SK-N-SH (cell line): ENCODE measurements at regions not wholly inside any gene's neighbourhood (a gene's known extent, or its start where the extent isn't known, plus 50 kb on each side); places are given as distances from the start of the nearest gene placed in this dataset.

Source experiments
- CTCF ChIA-PET: fragments of 300-600, 350-600 bp; formaldehyde crosslinking; extraction: SDS; loops from one replicate; lab custom pipeline; 2021; lab: Yijun Ruan, JAX
- POLR2A ChIA-PET: fragments of 350-600 bp; sonication (Branson Sonifier 250); formaldehyde crosslinking; extraction: SDS; loops from one replicate; lab custom pipeline; 2020; ENCODE audit warnings: antibody characterized with exemption, inconsistent platforms; lab: Yijun Ruan, JAX
- DNase-seq: peaks from one replicate; pipeline ENCODE4 v3.0.0; 2012
- H2AFZ ChIP-seq: fragments of 200-600 bp; sonication (generic); 2 replicates; pipeline ENCODE4 v1.8.1; 2016; ENCODE audit warnings: antibody characterized with exemption, mild to moderate bottlenecking, low read depth
- H3F3A ChIP-seq: fragments of 200-600 bp; sonication (generic); replicated peaks from 2 replicates; pipeline ENCODE3; 2016; ENCODE audit warnings: antibody characterized with exemption, mild to moderate bottlenecking; ENCODE audit not compliant: insufficient read depth
- H3K27ac ChIP-seq, 2 experiments: fragments of 200-500 bp in 1 of 2; fragments of 200-600 bp in 1 of 2; sonication (Bioruptor generic) in 1 of 2; sonication (generic), shearing (Covaris generic) in 1 of 2; 2 replicates each; pipeline versions ENCODE4 v1.5.1 to v1.6.1; 2014 to 2016; ENCODE audit warnings: low read depth in 2 of 2, inconsistent platforms in 1 of 2, low read length in 1 of 2, mild to moderate bottlenecking in 1 of 2, mixed read lengths in 1 of 2
- H3K27me3 ChIP-seq: fragments of 200-600 bp; sonication (generic), shearing (Covaris generic); 2 replicates; pipeline ENCODE4 v1.6.1; 2016; ENCODE audit warnings: mixed run types; ENCODE audit not compliant: insufficient read depth
- H3K36me3 ChIP-seq, 2 experiments: fragments of 200-500 bp in 1 of 2; fragments of 200-600 bp in 1 of 2; sonication (Bioruptor generic) in 1 of 2; sonication (generic) in 1 of 2; replicated peaks in 1 of 2; 2 replicates each; pipeline versions ENCODE3 to v1.5.1; 2014 to 2016; ENCODE audit warnings: low read length in 1 of 2, mild to moderate bottlenecking in 1 of 2; ENCODE audit not compliant: insufficient read depth in 2 of 2, control insufficient read depth in 1 of 2
- H3K4me1 ChIP-seq, 2 experiments: fragments of 200-500 bp in 1 of 2; fragments of 200-600 bp in 1 of 2; sonication (Bioruptor generic) in 1 of 2; sonication (generic), shearing (Covaris generic) in 1 of 2; 2 replicates each; pipeline versions ENCODE4 v1.5.1 to v1.6.1; 2014 to 2016; ENCODE audit warnings: low read depth in 1 of 2, low read length in 1 of 2, mixed run types in 1 of 2; ENCODE audit not compliant: insufficient read depth in 2 of 2, control insufficient read depth in 1 of 2
- H3K4me2 ChIP-seq: fragments of 200-600 bp; sonication (generic), shearing (Covaris generic); 2 replicates; pipeline ENCODE4 v1.6.1; 2017; ENCODE audit warnings: mixed run types
- H3K4me3 ChIP-seq, 2 experiments: fragments of 200-500 bp in 1 of 2; fragments of 200-600 bp in 1 of 2; sonication (Bioruptor generic) in 1 of 2; sonication (generic), shearing (Covaris generic) in 1 of 2; 2 replicates each; pipeline versions ENCODE4 v1.5.1 to v1.8.1; 2014 to 2016; ENCODE audit warnings: low read depth in 2 of 2, inconsistent platforms in 1 of 2, low read length in 1 of 2, mild to moderate bottlenecking in 1 of 2, mixed read lengths in 1 of 2, moderate library complexity in 1 of 2
- H3K79me2 ChIP-seq: fragments of 200-600 bp; sonication (generic); 2 replicates; pipeline ENCODE4 v1.8.1; 2017; ENCODE audit warnings: mild to moderate bottlenecking; ENCODE audit not compliant: insufficient read depth
- H3K9ac ChIP-seq: fragments of 200-600 bp; sonication (generic); 2 replicates; pipeline ENCODE4 v1.6.1; 2017; ENCODE audit warnings: mixed run types
- H3K9me2 ChIP-seq: fragments of 200-600 bp; sonication (generic); 2 replicates; pipeline ENCODE4 v1.6.1; 2017; ENCODE audit warnings: mixed run types
- H3K9me3 ChIP-seq: fragments of 200-600 bp; sonication (generic); 2 replicates; pipeline ENCODE4 v1.6.1; 2017; ENCODE audit warnings: mixed run types, mild to moderate bottlenecking, moderate library complexity
- H4K20me1 ChIP-seq: fragments of 200-600 bp; sonication (generic); 2 replicates; pipeline ENCODE4 v1.6.1; 2017; ENCODE audit warnings: mild to moderate bottlenecking, mixed run types; ENCODE audit not compliant: insufficient read depth
- CHD2 ChIP-seq: fragments of 150-350 bp; IDR thresholded peaks from 2 replicates; pipeline ENCODE4 v1.6.1; 2018; ENCODE audit warnings: low read length; ENCODE audit not compliant: partially characterized antibody
- CTCF ChIP-seq: fragments of 200-600 bp; sonication (generic); IDR thresholded peaks from 2 replicates; pipeline ENCODE4 v1.6.1; 2017; ENCODE audit warnings: antibody characterized with exemption, mild to moderate bottlenecking, moderate library complexity
- FOXM1 ChIP-seq: IDR thresholded peaks from 2 replicates; pipeline ENCODE4 v1.4.0; 2012; ENCODE audit warnings: low read depth, mild to moderate bottlenecking
- IRF3 ChIP-seq: fragments of 150-350 bp; IDR thresholded peaks from 2 replicates; pipeline ENCODE4 v1.6.1; 2016; ENCODE audit warnings: mild to moderate bottlenecking, low read depth, low read length
- JUND ChIP-seq: IDR thresholded peaks from 2 replicates; pipeline ENCODE4 v1.4.0; 2012
- MEF2A ChIP-seq: IDR thresholded peaks from 2 replicates; pipeline ENCODE4 v1.4.0; 2012; ENCODE audit warnings: low read depth, borderline replicate concordance
- MXI1 ChIP-seq: IDR thresholded peaks from 2 replicates; pipeline ENCODE4 v1.6.1; 2012; ENCODE audit warnings: mild to moderate bottlenecking, low read depth, low read length, improper control_type of control experiment
- RCOR1 ChIP-seq: fragments of 150-350 bp; IDR thresholded peaks from 2 replicates; pipeline ENCODE4 v1.6.1; 2017; ENCODE audit warnings: antibody characterized with exemption, low read length
- RFX5 ChIP-seq: IDR thresholded peaks from 2 replicates; pipeline ENCODE4 v1.6.1; 2012; ENCODE audit warnings: mild to moderate bottlenecking, improper control_type of control experiment, low read length
- SIN3A ChIP-seq: IDR thresholded peaks from 2 replicates; pipeline ENCODE4 v1.6.1; 2012; ENCODE audit warnings: low read depth, mild to moderate bottlenecking, low read length, moderate library complexity, borderline replicate concordance
- SMC3 ChIP-seq: IDR thresholded peaks from 2 replicates; pipeline ENCODE4 v1.6.1; 2012; ENCODE audit warnings: low read depth, low read length, improper control_type of control experiment
- TAF1 ChIP-seq: IDR thresholded peaks from 2 replicates; pipeline ENCODE4 v1.6.1; 2012; ENCODE audit warnings: low read depth, mild to moderate bottlenecking, low read length, moderate library complexity, borderline replicate concordance
- TCF12 ChIP-seq: IDR thresholded peaks from 2 replicates; pipeline ENCODE4 v1.4.0; 2012
- USF1 ChIP-seq: IDR thresholded peaks from 2 replicates; pipeline ENCODE4 v1.4.0; 2012; ENCODE audit warnings: low read depth, borderline replicate concordance
- USF2 ChIP-seq: fragments of 150-350 bp; IDR thresholded peaks from 2 replicates; pipeline ENCODE4 v1.6.1; 2017; ENCODE audit warnings: antibody characterized with exemption, low read length, low read depth, borderline replicate concordance
- WGBS: methylation state at CpG from one replicate; pipeline ENCODE4 v1.1.6; 2017; ENCODE audit warnings: low lambda C conversion rate; 5-methylcytosine and 5-hydroxymethylcytosine counted together

- TF ChIP-seq SIN3A (no peak), MEF2A (no peak), MXI1 (no peak), IRF3 (no peak), USF1 (no peak), RFX5 (no peak), USF2 (no peak), CHD2 (no peak), RCOR1 (no peak), TAF1 (no peak), TCF12 (no peak), FOXM1 (no peak), JUND (no peak), CTCF (no peak), SMC3 (no peak)
- POLR2A ChIA-PET, result no interaction called here
- Histone ChIP-seq H2AFZ (no peak overlapping the region), H3K4me2 (no peak overlapping the region), H3K9me2 (no peaks in the 10 kb centered on the region), H3K4me1 (no peaks in the 10 kb centered on the region), H3K36me3 (no peaks in the 10 kb centered on the region), H3F3A (no peaks in the 10 kb centered on the region), H3K9ac (no peak overlapping the region), H3K27ac (no peak overlapping the region), H3K4me3 (no peak overlapping the region), H4K20me1 (no peaks in the 10 kb centered on the region), H3K9me3 (no peaks in the 10 kb centered on the region), H3K27me3 (no peaks in the 10 kb centered on the region; the same call in 1 of the 2 replicates), H3K79me2 (no peaks in the 10 kb centered on the region)
- WGBS, result 10% methylated on average over 5 of the region's 5 CpGs
- DNase-seq, result no peak
- CTCF ChIA-PET, result no interaction called here
Measured at GRCh38 chr17:14760719-14761411, 460.0 kb downstream of the HS3ST3B1 start.
